Esophagus muscularis mucosa (tissue), 3 donors: ENCODE measurements at regions not wholly inside any gene's neighbourhood (a gene's known extent, or its start where the extent isn't known, plus 50 kb on each side); places are given as distances from the start of the nearest gene placed in this dataset.

ENCODE experiments used
- POLR2A ChIP-seq: fragments of 450-650 bp; IDR thresholded peaks from one replicate; pipeline ENCODE4 v1.6.1; 2017; ENCODE audit warnings: antibody characterized with exemption, moderate library complexity, mild to moderate bottlenecking, low read depth
- POLR2AphosphoS5 ChIP-seq, 2 donors: sonication (generic); formaldehyde crosslinking; IDR thresholded peaks; one replicate each; pipeline ENCODE4 v1.6.1; 2017; ENCODE audit warnings: antibody characterized with exemption in 2 of 2
- TF ChIP-seq, protein P1 (sequence below), 3 experiments: fragments of 200-600 bp in 2 of 3; fragments of 450-650 bp in 1 of 3; sonication (generic) in 2 of 3; IDR thresholded peaks; one replicate each; pipeline ENCODE4 v1.5.1; 2017 to 2019; ENCODE audit warnings: antibody characterized with exemption in 3 of 3, mild to moderate bottlenecking in 2 of 3, moderate library complexity in 1 of 3

DNA sequence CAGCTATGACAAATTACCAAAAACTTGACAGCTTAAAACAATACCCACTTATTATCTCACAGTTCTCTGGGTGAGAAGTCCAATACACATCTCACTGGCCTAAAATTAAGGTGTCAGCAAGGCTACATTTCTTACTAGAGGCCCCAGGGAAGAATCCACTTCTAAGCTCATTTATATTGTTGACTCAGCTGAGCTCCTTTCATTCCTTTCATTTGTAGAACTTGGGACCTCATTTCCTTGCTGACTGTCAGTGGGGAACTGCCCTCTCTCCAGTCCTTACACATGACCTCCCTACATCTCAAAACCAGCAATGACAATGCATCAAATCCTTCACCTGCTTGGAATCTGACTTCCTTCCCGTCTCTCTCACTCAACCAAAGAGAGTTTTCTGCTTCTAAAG lies 240.3 kb downstream of the IPMK start:
- TF ChIP-seq, protein P1, sequence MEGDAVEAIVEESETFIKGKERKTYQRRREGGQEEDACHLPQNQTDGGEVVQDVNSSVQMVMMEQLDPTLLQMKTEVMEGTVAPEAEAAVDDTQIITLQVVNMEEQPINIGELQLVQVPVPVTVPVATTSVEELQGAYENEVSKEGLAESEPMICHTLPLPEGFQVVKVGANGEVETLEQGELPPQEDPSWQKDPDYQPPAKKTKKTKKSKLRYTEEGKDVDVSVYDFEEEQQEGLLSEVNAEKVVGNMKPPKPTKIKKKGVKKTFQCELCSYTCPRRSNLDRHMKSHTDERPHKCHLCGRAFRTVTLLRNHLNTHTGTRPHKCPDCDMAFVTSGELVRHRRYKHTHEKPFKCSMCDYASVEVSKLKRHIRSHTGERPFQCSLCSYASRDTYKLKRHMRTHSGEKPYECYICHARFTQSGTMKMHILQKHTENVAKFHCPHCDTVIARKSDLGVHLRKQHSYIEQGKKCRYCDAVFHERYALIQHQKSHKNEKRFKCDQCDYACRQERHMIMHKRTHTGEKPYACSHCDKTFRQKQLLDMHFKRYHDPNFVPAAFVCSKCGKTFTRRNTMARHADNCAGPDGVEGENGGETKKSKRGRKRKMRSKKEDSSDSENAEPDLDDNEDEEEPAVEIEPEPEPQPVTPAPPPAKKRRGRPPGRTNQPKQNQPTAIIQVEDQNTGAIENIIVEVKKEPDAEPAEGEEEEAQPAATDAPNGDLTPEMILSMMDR (IDR thresholded peaks at IDR 0.05), result no peak
- TF ChIP-seq POLR2A (no peak), POLR2AphosphoS5 (IDR thresholded peaks at IDR 0.05) (no peak)
